Trophoblast cell (in vitro differentiated cells and primary cell): ENCODE measurements at regions not wholly inside any gene's neighbourhood (a gene's known extent, or its start where the extent isn't known, plus 50 kb on each side); places are given as distances from the start of the nearest gene placed in this dataset.
A peak's percentile ranks its signal among the peaks of the same experiment; 100 is the strongest.
"Not testable (repeated sequence)": the region's sequence is repeated elsewhere in the genome, so short reads cannot be mapped to it uniquely, and the experiment has no call there.

ENCODE experiments used
- DNase-seq, 2 donors: peaks; one replicate each; pipeline ENCODE4 v3.0.0-alpha.2; 2016
- H2AFZ ChIP-seq: 2 replicates; pipeline ENCODE4 v1.6.1; 2013; ENCODE audit warnings: low read length, moderate library complexity, mild to moderate bottlenecking; ENCODE audit not compliant: insufficient read depth, poor library complexity
- H2AK5ac ChIP-seq: 2 replicates; pipeline ENCODE4 v1.6.1; 2013; ENCODE audit warnings: mild to moderate bottlenecking, low read length
- H2BK120ac ChIP-seq: 2 replicates; pipeline ENCODE4 v1.6.1; 2013; ENCODE audit warnings: low read length, mild to moderate bottlenecking, moderate library complexity; ENCODE audit not compliant: insufficient read depth, poor library complexity
- H2BK12ac ChIP-seq: 2 replicates; pipeline ENCODE4 v1.6.1; 2013; ENCODE audit warnings: mild to moderate bottlenecking, low read length, moderate library complexity
- H2BK5ac ChIP-seq: 2 replicates; pipeline ENCODE4 v1.6.1; 2013; ENCODE audit warnings: low read length, low read depth, moderate library complexity, mild to moderate bottlenecking; ENCODE audit not compliant: poor library complexity
- H3K14ac ChIP-seq: 2 replicates; pipeline ENCODE4 v1.6.1; 2013; ENCODE audit warnings: mild to moderate bottlenecking, low read length
- H3K18ac ChIP-seq: 2 replicates; pipeline ENCODE4 v1.6.1; 2013; ENCODE audit warnings: mild to moderate bottlenecking, low read length
- H3K23ac ChIP-seq: 2 replicates; pipeline ENCODE4 v1.6.1; 2013; ENCODE audit warnings: low read length
- H3K27ac ChIP-seq: 2 replicates; pipeline ENCODE4 v1.5.1; 2013; ENCODE audit warnings: low read depth, mild to moderate bottlenecking, inconsistent platforms, low read length, moderate library complexity
- H3K27me3 ChIP-seq: 2 replicates; pipeline ENCODE4 v1.6.1; 2013; ENCODE audit warnings: inconsistent platforms, mild to moderate bottlenecking, low read length, moderate library complexity; ENCODE audit not compliant: insufficient read depth
- H3K36me3 ChIP-seq, 2 experiments: 1 replicate in 1 of 2; 2 replicates in 1 of 2; pipeline ENCODE4 v1.6.1; 2013; ENCODE audit warnings: low read length in 2 of 2, mild to moderate bottlenecking in 2 of 2, moderate library complexity in 1 of 2; ENCODE audit not compliant: insufficient read depth in 2 of 2, control insufficient read depth in 1 of 2
- H3K4ac ChIP-seq: 2 replicates; pipeline ENCODE4 v1.6.1; 2013; ENCODE audit warnings: low read depth, mild to moderate bottlenecking, low read length, moderate library complexity
- H3K4me1 ChIP-seq, 2 experiments: 1 replicate in 1 of 2; 2 replicates in 1 of 2; pipeline ENCODE4 v1.6.1; 2013; ENCODE audit warnings: low read length in 2 of 2, mild to moderate bottlenecking in 2 of 2, moderate library complexity in 1 of 2; ENCODE audit not compliant: insufficient read depth in 2 of 2, control insufficient read depth in 1 of 2
- H3K4me2 ChIP-seq: 2 replicates; pipeline ENCODE4 v1.6.1; 2013; ENCODE audit warnings: inconsistent platforms, mild to moderate bottlenecking, low read length, moderate library complexity
- H3K4me3 ChIP-seq: 2 replicates; pipeline ENCODE4 v1.5.1; 2013; ENCODE audit warnings: mild to moderate bottlenecking, low read depth, low read length, inconsistent platforms
- H3K79me1 ChIP-seq: one replicate; pipeline ENCODE4 v1.6.1; 2013; ENCODE audit warnings: low read length
- H3K79me2 ChIP-seq: 2 replicates; pipeline ENCODE4 v1.6.1; 2013; ENCODE audit warnings: low read length, mild to moderate bottlenecking; ENCODE audit not compliant: control insufficient read depth, insufficient read depth, poor library complexity
- H3K9ac ChIP-seq: 2 replicates; pipeline ENCODE4 v1.6.1; 2013; ENCODE audit warnings: mild to moderate bottlenecking, low read length
- H3K9me3 ChIP-seq: 2 replicates; pipeline ENCODE4 v1.6.1; 2013; ENCODE audit warnings: low read depth, mild to moderate bottlenecking, control low read depth, inconsistent platforms, low read length; ENCODE audit not compliant: insufficient read depth
- H4K12ac ChIP-seq: 2 replicates; pipeline ENCODE4 v1.6.1; 2013; ENCODE audit warnings: low read depth, mild to moderate bottlenecking, low read length, moderate library complexity
- H4K8ac ChIP-seq: 2 replicates; pipeline ENCODE4 v1.6.1; 2013; ENCODE audit warnings: low read depth, mild to moderate bottlenecking, low read length, moderate library complexity
- H4K91ac ChIP-seq: one replicate; pipeline ENCODE4 v1.6.1; 2013; ENCODE audit warnings: low read depth, mild to moderate bottlenecking, low read length, moderate library complexity
- WGBS: extraction: QIAGEN DNeasy Blood & Tissue Kit; methylation state at CpG from one replicate; pipeline ENCODE4 v1.1.7; 2013; ENCODE audit warnings: missing lambda C conversion rate; ENCODE audit not compliant: insufficient read length, insufficient coverage; ENCODE audit errors: extremely low coverage; 5-methylcytosine and 5-hydroxymethylcytosine counted together

GRCh38 chr12:8351073-8351472 is 104.7 kb upstream of the CLEC6A start:
- H3K14ac ChIP-seq = not testable (repeated sequence)

GRCh38 chr12:8354741-8355140 is 101.0 kb upstream of the CLEC6A start:
- not testable (repeated sequence) for H2AK5ac ChIP-seq, H3K4me2 ChIP-seq

More at GRCh38 chr12:8351073-8351472, 104.7 kb upstream of the CLEC6A start:
- not testable (repeated sequence) for H3K18ac ChIP-seq, H3K4me2 ChIP-seq, H3K36me3 ChIP-seq, H3K4me3 ChIP-seq, H2BK120ac ChIP-seq, H4K12ac ChIP-seq, DNase-seq, H3K27me3 ChIP-seq, H2AK5ac ChIP-seq, H3K79me1 ChIP-seq, H3K79me2 ChIP-seq, H3K9me3 ChIP-seq, H2BK5ac ChIP-seq, H2BK12ac ChIP-seq, H4K8ac ChIP-seq, H4K91ac ChIP-seq, H3K9ac ChIP-seq, H3K4ac ChIP-seq, H2AFZ ChIP-seq, H3K4me1 ChIP-seq, H3K27ac ChIP-seq, H3K23ac ChIP-seq
- WGBS = no CpG with 5 or more reads among the region's 3 CpGs

DNA sequence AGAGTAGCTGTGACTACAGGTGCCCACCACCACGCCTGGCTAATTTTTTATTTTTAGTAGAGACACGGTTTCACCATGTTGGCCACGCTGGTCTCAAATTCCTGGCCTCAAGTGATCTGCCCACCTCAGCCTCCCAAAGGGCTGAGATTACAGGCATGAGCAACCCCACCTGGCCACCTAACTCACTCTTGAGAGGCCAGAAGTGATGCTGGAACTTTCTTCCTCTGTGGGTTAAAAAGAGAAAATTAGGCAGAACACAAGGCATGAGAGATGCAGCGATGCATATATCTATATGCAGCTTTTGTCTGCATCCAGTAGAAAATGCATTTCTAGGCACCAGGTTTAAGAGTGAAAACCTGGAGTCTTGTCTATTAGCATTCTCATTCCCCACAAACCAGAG is 100.2 kb upstream of the CLEC6A start:
- not testable (repeated sequence) for H4K8ac ChIP-seq, H3K27ac ChIP-seq, H3K14ac ChIP-seq, H3K79me1 ChIP-seq, H3K4me3 ChIP-seq, H3K4ac ChIP-seq, H4K12ac ChIP-seq, H2BK120ac ChIP-seq, H3K79me2 ChIP-seq, H3K18ac ChIP-seq, H2BK12ac ChIP-seq, H4K91ac ChIP-seq, H3K23ac ChIP-seq, H3K9me3 ChIP-seq, H2AK5ac ChIP-seq, H3K4me1 ChIP-seq, H3K27me3 ChIP-seq, DNase-seq, H2BK5ac ChIP-seq, H2AFZ ChIP-seq, H3K9ac ChIP-seq, H3K36me3 ChIP-seq, H3K4me2 ChIP-seq
- no CpG with 5 or more reads among the region's 4 CpGs for WGBS

More at GRCh38 chr12:8354741-8355140, 101.0 kb upstream of the CLEC6A start:
- H2BK5ac ChIP-seq, H3K9me3 ChIP-seq, H2BK12ac ChIP-seq, H3K79me2 ChIP-seq, DNase-seq, H3K4me1 ChIP-seq, H3K79me1 ChIP-seq, H2BK120ac ChIP-seq, H3K27ac ChIP-seq, H3K18ac ChIP-seq, H3K36me3 ChIP-seq, H2AFZ ChIP-seq, H3K27me3 ChIP-seq, H4K91ac ChIP-seq, H3K14ac ChIP-seq, H3K23ac ChIP-seq, H4K12ac ChIP-seq, H4K8ac ChIP-seq, H3K9ac ChIP-seq, H3K4me3 ChIP-seq, H3K4ac ChIP-seq: not testable (repeated sequence)
- WGBS = no CpG with 5 or more reads among the region's 1 CpG

DNA sequence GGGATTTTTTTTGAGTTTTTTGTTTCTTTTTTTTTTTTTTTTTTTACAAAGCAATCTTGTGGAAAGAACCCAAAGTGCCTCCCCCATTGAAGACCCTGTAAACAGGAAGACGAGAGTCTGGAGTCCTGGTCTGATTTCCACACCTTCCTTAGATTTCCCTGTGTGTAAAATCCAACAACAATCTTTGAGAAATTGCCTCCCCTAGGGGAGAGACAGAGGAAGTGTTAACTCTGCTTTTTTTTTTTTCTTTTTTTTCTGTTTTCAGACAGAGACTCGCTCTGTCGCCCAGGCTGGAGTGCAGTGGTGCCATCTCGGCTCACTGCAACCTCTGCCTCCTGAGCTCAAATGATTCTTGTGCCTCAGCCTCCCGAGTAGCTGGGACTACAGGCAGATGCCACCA is 82.0 kb upstream of the CLEC6A start:
- H2BK5ac ChIP-seq, H3K4me2 ChIP-seq, H3K18ac ChIP-seq, H3K79me1 ChIP-seq, H3K4me1 ChIP-seq, H4K91ac ChIP-seq, H3K27ac ChIP-seq, H2AK5ac ChIP-seq, H2BK120ac ChIP-seq, H4K8ac ChIP-seq, H3K79me2 ChIP-seq, H3K4ac ChIP-seq, H2BK12ac ChIP-seq, H3K4me3 ChIP-seq, H2AFZ ChIP-seq, H3K14ac ChIP-seq, H3K9ac ChIP-seq, H3K9me3 ChIP-seq, H3K36me3 ChIP-seq, H3K27me3 ChIP-seq, H4K12ac ChIP-seq, H3K23ac ChIP-seq: not testable (repeated sequence)
- WGBS = no CpG with 5 or more reads among the region's 5 CpGs
- DNase-seq = peak in 1 of 2 donors; percentile 34
